Left renal pelvis (tissue), 4 donors: ENCODE measurements at regions not wholly inside any gene's neighbourhood (a gene's known extent, or its start where the extent isn't known, plus 50 kb on each side); places are given as distances from the start of the nearest gene placed in this dataset.

Source experiments
- DNase-seq, 4 donors: peaks; one replicate each; pipeline ENCODE4 v3.0.0-alpha.2; 2013; ENCODE audit warnings: low read depth in 4 of 4, low spot score in 3 of 4

DNA sequence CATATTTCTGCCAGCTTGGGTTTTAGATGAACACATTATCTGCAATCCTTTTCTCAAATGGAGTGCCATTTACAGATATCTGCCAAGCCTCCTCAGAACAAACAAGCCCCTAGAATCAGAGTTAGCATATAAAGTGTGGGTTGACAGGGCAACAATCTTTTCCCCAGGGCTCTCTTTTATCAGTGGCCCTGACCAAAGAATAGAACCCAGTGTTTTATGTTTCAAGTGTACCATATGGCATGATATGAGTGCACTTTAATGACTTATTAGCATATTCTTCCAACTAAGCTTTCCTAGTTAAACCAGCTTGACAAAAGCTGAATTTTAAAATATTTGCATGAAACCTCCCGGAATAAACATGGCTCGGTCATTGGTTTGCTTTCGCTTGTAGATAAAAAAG, 57.3 kb downstream of the EVX1 start:
- DNase-seq, result no peak

DNA sequence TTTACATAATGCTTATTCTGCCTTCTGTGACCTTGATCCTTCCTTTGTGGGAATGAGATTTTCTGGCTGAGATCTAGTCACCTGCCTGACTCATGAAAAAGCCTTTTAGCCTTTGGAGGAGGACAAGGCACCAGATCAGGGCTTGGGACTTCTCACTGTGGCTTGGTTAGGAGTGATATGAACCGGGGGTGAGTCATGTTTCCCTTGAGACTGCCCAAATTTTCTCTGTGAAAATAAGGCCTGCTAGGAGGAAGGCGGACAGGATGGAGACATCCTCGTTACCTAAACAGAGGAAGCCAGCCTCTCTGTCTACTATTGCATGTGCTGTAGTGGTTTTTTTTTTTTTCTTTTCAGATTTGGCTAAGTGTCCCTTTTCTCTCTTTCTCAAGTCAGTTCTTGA, 57.8 kb downstream of the EVX1 start:
- DNase-seq, result no peak

DNA sequence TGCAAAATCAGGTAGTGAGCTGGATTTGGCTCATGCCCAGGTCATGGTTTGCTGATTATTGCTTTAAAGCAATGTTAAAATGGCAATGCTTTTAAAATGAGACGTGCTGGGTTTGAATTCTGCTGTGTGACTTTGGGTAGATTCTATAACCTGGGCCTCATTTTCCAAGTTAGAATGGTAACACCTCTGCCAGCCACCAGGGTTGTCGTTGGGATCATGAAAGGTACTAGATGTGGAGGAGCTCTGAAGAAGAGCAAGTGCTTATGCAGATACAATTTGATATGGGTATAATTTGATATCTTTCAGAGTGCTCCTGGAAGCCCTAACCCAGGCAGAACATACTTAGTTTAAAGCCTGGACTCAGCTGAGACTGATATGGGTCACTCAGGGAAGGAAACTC, 60.0 kb downstream of the EVX1 start:
- DNase-seq, result no peak

DNA sequence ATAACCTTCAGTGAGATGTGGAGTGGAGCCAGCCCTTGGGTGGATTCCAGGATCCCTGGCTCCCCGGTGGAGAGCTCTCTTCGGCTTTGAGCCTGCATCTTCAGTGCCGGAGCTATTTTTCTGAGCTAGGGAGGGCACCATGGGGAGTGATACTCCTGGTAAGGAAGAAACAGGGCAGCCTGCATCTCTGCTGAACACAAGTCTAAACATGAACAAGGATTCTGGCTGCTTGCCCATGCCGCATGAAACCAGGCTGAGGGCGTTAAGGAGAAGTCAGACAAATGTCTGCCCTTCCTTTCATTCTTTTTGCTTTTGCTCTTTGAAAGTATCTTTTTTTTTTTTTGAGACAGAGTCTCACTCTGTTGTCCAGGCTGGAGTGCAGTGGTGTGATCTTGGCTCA, 60.4 kb downstream of the EVX1 start:
- DNase-seq, result no peak

DNA sequence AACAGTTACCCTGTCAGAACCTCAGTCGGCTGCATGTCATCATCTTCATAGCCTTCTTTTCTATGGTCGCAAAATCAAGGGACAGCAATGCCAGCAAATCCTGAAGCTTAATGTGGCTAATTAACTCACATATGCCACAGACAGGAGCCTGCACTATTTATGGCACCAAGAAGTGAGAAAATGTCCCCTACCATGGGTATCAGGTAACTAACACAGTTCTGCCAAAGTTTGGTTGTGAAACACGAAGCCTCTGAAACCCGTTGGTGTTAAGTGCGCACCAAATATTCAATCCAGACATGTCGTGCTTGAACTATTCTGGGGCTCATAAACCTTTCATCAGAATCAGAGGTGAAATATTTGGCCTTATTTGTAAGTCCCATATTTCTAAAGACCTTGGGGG, 63.3 kb downstream of the EVX1 start:
- DNase-seq, result no peak

DNA sequence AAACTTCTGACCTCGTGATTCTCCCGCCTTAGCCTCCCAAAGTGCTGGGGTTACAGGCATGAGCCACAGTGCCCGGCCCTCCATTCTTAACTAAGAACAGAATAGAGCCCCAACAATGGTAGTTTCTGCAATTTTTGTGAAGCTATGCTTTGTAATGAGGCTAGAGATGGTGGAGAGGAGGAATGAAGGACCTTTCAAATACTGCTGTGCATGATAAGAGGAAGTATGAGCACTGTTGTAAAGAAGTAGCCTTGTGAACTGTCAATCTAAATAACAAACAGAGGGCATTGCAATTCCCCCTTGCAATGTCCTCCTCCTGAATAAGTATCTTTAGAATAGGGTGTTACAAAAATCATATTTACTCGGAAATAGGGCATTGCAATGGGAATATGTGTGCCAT, 70.2 kb downstream of the EVX1 start:
- DNase-seq, result no peak

DNA sequence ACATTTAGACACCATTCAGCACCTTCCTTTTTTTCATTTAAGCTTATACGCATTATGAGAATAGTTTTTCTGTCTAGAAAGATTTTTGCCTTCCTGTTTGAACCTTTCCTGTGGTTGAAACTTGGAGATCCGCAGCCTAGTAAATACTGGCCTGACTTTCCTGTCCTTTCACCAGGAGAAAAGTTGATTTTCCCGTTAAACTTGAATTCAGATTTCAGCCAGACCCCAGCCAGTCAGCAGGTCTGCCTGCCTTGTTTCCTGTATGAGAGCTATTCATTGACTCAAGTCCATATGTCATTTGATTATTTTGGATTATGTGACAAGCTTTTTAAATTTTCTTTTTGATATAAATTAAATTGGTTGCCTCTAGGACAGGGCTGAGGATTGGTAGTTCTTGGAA, 71.5 kb downstream of the EVX1 start:
- DNase-seq, result peak in 3 of 4 donors; percentile 6 to 30 (median 8)

DNA sequence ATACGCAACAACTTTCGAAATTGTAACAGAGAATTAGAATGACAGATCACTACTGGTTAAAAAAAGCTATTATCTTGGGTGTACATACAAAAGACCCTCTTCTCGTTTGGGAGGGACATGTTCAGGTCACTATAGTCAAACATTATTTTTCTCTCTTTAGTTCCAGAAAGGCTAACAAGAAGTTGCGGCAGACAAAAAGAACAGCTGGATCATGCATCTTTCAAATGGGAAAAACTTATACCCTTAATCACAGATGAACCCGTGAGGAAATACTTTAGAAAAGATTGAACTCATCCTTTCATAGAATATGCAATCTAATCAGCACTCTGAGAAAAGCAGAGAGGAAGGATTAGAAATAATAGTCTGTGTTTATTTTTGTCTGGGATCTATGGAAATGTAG, 72.5 kb downstream of the EVX1 start:
- DNase-seq, result no peak

DNA sequence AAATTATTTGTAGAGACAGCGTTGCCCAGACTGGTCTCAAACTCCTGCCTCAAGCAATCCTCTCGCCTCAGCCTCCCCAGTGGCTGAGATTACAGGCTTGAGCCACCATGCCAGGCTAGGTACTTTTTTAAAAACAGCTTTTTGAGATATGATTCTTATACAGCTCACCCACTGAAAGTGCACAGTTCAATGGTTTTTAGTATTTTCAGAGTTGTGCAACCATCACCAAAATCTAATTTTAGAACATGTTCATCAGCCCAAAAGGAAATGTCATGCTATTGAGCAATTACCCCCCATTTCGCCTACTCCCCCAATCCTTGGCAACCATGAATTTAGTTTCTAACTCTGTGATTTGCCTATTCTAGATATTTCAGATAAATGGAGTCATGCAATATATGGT, 73.7 kb downstream of the EVX1 start:
- DNase-seq, result no peak

DNA sequence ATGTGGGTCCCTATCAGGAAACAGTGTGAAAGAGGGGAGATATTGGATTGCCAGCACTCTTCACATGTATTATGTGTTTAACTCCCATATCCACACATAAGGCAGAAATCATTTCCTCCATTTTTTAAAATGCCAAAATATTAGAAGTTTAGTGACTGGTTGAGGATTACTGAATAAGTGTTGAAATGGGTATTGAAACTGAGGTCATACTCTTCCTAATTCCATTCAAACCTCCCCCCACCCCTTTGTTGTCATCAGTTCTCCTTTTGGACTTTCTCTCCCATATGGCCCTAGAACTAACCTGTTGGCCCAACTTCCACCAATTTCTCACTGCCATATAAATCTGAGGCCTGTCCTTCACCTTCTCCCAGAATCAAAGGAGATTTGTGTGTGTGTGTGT, 81.6 kb downstream of the EVX1 start:
- no peak for DNase-seq

DNA sequence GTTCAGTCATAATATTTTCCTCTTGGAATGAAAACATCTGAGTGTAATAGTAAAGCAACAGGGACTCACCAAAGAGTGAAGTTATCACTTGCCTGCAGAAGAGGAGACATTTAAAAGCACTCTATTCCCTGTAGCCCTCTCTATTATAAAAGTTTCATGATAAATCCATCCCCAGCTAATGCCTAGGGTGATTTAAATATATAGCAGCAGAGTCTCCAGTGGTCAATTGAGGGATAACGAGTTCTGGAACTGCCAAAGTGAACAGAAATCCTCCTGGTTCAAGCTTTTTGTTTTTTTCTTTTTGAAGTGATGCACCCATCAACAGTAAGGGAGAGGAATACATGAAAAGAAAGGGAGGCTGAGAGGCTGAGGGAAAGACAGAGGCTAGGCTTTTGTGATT, 87.3 kb downstream of the EVX1 start:
- DNase-seq, result no peak

DNA sequence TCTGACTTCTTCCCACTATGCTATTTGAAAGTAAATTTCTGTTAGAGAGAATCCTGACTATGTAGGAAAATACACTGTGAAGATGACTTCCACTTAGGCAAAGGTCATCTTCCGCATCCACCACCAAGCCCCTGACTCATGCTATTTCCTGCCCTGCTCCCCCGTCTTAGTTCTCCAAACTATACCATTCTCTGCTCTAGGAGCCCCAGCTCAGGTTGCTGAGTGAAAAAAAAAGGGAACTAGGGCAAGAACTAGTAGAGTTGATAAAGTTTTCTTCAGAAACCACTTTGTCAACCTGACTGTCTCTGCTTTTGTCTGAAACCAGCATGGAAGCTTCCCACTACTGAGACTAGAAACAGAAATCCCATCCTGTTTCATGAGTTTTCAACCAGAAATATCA, 96.9 kb downstream of the EVX1 start:
- DNase-seq, result no peak

DNA sequence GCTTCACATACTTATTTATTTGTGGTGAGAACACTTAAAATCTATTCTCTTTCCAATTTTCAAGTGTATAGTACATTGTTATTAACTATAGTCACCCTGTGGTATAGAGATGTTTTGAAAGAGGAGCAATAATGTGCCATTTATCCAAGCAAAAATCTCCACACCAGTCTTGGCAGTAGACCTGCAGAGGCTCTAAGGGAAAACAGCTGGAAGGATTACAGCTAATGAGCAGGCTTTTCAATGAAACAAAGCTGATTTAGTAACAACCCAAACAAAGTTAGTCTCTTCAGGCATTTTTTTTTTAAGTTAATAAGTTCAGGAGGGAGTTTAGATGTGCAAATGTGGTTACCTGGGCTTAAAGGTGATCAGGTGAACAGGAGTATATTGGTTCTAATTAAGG, 101.9 kb downstream of the EVX1 start:
- DNase-seq, result no peak

DNA sequence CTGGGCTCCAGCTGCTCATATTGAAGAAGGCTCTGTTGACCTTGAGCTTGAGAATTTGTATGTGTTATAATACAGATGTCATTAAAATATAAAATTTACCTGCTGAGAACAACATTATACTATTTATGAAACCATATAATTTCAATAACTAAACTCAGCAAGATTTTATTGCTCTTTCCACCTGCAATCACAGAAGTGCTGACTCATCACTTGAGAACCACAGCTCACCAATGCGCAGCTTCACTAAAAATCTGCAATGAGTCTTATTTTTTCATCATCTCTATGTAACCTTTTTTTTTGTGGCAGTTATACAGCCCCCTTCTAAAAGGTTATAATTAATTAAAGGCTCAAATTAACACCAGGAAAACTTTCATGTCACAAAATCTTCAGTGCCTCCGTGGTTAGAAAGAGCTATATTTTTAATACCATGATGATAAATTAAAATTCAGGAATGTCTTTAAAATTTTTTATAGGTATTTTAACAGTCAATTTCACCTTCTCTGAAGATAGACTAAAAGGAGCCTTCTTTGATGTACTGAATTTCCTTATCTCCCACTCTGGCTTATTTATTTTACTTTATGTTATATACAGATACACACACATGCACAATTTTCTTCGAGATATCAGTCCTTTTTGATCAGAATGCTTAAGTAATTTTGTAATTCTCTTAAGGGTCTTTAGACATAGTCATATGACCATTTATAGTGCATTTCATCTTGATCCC, 102.7 kb downstream of the EVX1 start:
- no peak for DNase-seq

DNA sequence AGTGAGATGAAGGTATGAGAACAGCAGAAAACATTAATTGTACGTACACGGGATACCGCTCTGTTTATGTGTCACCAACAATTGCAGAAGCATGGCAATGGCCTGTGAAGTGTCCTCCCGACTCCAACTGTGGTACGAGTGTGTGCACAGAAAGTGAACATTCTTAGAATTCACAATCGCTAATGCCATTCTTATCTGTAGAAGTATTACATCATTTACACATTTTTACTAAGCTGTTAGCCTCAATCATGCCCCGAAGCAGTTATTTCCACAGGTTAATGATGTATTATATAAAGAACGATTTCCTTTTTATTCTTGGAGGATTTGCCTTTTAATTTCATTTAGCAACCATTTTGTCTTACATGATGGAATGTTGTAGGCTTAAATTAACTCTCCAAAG, 103.4 kb downstream of the EVX1 start:
- DNase-seq, result no peak

DNA sequence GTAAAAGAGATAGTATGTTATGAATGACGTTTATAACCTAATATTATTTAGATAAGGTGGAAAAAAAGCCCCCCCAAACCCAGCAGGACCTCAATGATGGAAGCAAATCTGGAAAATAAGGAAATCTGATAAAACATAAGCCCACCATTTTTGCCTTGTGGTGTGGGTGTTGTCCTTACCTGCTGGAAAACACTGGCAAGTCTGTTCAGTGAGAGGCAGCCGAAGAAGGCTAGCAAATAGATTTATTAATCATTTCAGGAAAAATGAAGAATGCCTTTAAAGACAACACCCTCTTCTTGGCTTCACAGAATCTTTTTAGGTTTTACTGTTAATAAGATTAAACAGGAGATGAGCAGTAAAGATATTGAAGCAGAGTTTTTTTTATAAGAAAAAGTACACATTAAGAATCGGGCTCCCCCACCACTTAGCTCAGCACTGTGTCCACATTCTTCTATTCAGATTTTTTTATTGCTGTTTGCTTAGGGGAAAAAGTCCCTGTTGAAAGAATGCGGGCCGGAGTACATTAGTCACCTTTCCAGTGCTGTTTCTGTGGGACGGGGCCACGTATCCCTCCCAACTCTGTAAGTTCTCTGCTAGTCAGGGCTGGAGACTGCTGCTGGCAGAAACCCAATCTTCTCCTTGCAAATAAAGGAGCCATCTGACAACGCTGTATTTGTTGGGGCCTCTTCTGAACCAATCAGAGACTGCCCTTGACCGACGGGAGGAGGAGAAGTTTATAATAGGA, 104.1 kb downstream of the EVX1 start:
- DNase-seq, result peak in 3 of 4 donors; percentile 14 to 20 (median 19)

DNA sequence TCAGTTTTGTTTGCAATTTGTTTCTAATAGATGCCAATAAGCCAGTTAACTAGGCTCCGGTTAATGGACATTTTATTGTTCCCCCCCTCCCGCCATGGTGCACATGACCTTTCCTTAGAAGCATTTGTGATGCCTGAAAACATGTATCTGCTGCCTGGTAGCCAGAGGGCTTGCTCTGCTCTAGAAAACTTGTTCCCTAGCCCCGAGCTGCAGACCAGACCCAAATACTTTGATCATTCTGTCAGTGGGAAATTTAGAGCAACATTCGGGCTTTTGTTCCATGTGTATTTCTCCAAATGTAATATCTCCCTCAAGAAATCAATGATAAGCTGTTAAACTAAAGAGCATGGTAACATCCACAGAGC, 104.7 kb downstream of the EVX1 start:
- DNase-seq, result no peak

DNA sequence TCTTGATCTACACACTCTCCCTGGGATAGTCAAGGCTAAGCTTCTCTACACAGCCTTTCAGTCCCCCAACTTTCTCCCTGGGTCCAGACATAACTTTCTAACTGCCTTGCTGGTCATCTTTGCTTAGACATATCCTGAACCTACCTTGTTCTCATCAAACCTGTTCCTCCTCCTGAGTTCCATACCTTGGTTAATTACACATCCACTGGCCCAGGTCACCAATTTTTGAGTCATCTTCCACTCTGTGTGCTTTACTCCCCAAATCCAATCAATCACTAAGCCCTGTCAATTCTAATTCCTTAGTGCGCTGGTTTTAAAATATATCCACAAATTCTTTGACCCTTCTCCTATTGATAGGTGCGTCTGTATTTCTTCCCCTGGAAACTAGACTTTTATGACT, 107.0 kb downstream of the EVX1 start:
- no peak for DNase-seq

DNA sequence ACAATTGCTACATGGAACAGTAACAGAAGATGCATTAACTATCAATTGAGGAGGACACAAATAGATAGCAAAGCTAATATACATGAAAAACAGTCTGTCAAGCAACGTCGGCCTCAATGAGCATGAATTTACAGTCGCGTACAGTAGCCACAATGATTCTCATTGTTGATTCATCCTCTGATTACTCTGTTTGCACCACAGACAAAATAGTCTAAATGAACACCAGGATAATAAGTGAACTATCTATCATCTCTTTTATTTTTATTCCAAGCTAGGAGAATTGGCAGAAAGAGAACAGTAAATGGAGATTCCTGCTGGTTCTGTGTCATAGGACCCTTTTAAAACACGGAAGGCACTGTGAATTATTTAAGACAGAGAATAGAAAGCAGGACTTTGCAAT, 108.5 kb downstream of the EVX1 start:
- no peak for DNase-seq

DNA sequence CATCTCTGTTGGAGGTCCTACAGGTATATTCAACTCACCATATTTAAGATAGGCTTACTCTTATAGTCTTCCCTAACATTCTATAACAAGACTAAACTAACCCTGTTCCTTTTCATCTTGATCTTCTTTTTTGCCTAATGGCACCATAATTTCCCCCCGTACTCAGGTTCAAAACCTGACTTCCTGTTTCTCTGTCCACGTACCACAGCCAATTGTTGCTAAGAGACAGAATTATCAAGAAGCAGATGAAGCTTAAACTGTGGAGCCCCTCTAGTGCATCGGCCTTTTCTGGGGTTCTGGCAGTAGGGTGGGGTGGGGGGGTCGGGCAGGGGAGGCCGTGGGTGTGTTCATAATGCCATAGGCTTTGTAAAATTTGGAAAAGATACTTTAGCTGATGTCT, 109.2 kb downstream of the EVX1 start:
- DNase-seq, result no peak

DNA sequence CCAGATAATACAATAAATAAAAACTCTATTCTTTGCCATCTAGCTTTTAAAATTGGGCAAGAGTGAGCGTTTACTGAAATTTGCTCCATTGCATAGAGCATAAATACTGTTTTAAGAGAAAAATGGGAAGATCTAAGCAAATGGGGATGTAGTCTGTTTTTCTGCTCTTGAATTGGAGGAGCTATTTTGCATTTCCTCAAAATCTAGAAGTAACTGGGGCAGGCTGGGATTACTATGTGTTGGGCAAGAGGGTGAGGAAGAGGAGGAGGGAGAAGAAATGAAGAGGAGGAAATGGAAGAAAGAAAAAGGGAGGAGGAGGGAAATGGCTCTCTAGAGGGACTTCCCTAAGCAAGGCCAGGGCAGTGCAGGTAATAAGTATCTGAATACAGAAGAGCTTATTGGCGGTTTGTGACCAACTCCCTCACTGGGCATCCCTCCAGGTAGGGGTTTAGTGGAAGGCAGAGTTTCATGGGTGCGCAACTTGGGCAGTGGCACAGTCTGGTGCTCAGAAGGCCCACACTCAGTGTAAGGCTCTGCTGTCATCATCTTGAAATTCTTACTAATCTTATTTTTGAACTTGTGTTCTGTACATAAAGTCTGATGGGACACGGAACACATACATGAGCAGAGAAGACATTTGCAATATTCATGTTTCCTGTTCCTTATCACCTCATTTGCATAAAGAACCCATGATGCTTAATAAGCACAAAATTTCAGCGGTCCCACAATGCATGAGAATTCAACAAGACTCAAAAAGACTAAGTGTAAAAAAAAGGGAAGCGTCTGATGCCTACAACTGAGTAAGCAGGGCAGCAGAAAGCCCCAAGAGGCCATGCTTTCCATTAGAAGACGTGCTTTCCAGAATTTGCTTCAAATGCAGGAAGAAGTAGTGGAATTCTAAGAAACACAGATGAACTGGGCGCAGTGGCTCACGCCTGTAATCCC, 116.9 kb downstream of the EVX1 start:
- DNase-seq, result no peak

DNA sequence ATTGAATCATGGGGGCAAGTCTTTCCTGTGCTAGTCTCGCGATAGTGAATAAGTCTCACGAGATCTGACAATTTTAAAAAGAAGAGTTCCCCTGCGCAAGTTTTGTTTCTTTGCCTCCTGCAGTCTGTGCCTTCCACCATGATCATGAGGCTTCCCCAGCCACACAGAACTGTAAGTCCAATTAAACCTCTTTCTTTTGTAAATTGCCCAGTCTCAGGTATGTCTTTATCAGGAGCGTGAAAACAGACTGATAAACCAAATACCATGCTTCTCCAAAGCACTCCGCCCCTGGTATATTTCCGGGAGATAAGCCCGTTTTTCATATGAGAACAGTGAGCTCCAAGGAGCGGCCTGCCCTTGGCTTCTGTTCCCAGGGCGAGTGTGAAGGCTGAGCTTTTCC, 118.9 kb downstream of the EVX1 start:
- DNase-seq, result no peak
